ENCODE measurements at regions not wholly inside any gene's neighbourhood (a gene's known extent, or its start where the extent isn't known, plus 50 kb on each side); places are given as distances from the start of the nearest gene placed in this dataset.
"Not testable (repeated sequence)": the region's sequence is repeated elsewhere in the genome, so short reads cannot be mapped to it uniquely, and the experiment has no call there.

DNA sequence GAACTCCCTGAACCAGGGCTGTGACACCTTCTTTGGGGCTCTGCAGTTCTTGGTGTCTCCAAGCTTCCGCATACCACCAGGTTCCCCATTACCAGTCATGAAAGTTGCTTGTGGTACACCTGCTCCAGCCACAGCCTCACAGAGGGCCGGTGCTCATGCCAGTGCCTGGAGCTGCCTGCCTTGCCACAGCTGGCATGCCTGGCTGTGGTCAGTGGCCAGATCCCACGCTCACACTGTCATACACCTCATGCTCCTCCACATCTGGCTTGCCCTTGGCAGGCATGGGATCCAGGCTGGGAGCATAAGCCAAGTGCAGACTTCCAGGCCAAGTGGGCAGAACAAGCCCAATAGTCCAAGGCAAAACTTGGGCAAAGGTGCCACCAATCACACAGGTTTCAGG is 1054.9 kb downstream of the SLITRK5 start:
- no peaks in the 10 kb centered on the region for H3K4me1 ChIP-seq
- no peak for DNase-seq (ENCODE audit: low spot score)
- H3K27ac ChIP-seq = no peak overlapping the region
- TF ChIP-seq, protein P1, sequence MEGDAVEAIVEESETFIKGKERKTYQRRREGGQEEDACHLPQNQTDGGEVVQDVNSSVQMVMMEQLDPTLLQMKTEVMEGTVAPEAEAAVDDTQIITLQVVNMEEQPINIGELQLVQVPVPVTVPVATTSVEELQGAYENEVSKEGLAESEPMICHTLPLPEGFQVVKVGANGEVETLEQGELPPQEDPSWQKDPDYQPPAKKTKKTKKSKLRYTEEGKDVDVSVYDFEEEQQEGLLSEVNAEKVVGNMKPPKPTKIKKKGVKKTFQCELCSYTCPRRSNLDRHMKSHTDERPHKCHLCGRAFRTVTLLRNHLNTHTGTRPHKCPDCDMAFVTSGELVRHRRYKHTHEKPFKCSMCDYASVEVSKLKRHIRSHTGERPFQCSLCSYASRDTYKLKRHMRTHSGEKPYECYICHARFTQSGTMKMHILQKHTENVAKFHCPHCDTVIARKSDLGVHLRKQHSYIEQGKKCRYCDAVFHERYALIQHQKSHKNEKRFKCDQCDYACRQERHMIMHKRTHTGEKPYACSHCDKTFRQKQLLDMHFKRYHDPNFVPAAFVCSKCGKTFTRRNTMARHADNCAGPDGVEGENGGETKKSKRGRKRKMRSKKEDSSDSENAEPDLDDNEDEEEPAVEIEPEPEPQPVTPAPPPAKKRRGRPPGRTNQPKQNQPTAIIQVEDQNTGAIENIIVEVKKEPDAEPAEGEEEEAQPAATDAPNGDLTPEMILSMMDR (IDR thresholded peaks at IDR 0.05) = no peak
- no peaks in the 10 kb centered on the region for H3K9me3 ChIP-seq
- H3K4me3 ChIP-seq = no peak overlapping the region
- H3K27me3 ChIP-seq = no peaks in the 10 kb centered on the region
- H3K36me3 ChIP-seq = no peaks in the 10 kb centered on the region

DNA sequence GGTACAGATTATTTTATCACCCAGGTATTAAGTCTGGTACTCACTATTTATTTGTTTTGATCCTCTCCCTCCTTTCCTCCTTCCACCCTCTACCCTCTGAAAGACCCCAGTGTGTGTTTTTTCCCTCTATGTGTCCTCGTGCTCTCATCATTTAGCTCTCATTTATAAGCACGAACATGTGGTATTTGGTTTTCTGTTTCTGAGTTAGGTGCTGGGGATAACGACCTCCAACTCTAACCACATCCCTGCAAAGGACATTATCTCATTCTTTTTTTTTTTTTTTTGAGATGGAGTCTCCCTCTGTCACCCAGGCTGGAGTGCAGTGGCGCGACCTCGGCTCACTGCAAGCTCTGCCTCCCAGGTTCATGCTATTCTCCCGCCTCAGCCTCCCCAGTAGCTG is 1056.1 kb downstream of the SLITRK5 start:
- H3K4me1 ChIP-seq; H3K27me3 ChIP-seq; H3K4me3 ChIP-seq; H3K36me3 ChIP-seq; H3K9me3 ChIP-seq; DNase-seq (ENCODE audit: low spot score); H3K27ac ChIP-seq: not testable (repeated sequence)

DNA sequence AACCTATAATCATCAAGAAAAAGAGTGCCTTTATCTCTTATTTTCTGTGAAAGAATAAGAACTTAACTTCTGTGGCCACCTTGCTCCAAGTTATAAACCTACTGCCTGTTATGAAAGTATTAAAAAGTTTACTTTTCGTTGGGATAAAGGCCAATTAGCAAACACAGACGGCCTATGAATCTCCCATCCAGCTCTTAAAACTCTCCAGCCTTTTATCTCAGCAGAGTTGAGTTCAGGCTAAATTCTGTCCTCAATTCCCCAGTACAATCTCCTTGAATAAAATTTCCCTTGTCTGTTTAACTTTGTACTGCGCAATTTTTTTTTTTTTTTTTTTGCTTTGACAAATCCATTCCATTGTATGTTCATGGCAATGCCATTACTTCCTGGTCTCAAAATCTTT is 1058.4 kb downstream of the SLITRK5 start:
- Histone ChIP-seq H3K4me3 (no peak overlapping the region), H3K4me1 (no peaks in the 10 kb centered on the region), H3K36me3 (no peaks in the 10 kb centered on the region), H3K27me3 (no peaks in the 10 kb centered on the region), H3K27ac (no peak overlapping the region), H3K9me3 (no peaks in the 10 kb centered on the region)
- DNase-seq (ENCODE audit: low spot score) = no peak
- TF ChIP-seq, protein P1 (IDR thresholded peaks at IDR 0.05) = no peak

DNA sequence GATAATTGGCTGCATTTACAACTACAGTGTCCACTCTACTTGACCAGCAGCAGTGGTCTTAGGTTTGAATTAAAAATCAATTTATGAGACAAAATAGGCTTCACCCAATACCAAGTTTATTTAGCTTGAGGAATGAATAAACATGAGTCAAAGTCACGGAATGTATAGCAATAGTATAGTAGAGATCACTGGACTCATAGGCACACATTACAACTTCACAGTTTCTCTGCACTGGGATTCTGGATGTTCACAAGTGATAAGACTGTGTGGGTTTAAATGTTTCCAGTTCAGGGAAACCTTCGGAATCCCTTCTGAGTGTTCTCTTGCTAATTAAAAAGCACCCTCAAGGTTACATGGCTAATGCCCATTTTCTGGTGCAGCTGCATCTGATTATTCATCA is 1064.9 kb downstream of the SLITRK5 start:
- TF ChIP-seq, protein P1 (IDR thresholded peaks at IDR 0.05) = no peak
- no peak for DNase-seq (ENCODE audit: low spot score)
- Histone ChIP-seq H3K27ac (no peak overlapping the region), H3K9me3 (no peaks in the 10 kb centered on the region), H3K27me3 (no peaks in the 10 kb centered on the region), H3K4me1 (no peaks in the 10 kb centered on the region), H3K36me3 (no peaks in the 10 kb centered on the region), H3K4me3 (no peak overlapping the region)

DNA sequence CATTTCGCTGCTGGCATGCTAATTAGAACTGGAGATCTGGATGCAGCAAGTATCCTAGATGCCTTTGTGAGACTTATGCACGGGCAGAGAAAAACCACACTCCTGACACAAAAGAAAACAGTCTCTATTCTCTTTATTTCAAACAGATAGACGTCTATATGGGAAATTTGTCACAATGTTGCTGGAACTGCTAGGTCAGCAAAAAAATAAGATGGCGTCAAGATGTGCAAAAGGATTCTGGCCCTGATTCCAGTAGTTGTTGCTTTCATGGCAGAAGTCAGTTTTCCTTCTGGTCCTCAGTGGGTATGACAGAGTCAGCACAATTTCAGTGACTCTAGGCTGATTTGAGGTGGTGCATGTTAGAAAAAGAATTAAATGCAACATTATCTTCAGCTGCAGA is 1068.0 kb downstream of the SLITRK5 start:
- TF ChIP-seq, protein P1 (IDR thresholded peaks at IDR 0.05) = no peak

DNA sequence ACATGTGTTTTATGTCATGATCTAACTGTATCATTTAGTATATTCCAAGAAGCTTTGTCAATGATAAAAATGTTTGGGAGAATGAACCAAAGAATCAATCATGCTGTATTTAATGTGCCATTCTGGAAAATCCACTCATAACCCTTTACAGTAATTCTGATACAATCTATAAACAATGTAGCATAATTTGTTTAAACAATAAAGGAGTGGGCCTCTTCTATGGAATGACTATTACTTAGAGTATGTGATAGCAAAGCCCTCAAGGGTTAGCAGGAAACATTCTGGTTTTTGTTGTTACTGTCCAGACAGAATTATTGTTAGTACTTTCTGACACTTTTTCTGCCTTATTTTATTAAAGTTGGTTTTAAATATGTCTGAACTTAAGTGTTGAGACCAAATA is 1073.1 kb downstream of the SLITRK5 start:
- no peak for DNase-seq (ENCODE audit: low spot score)
- H3K9me3 ChIP-seq = no peaks in the 10 kb centered on the region
- H3K4me3 ChIP-seq = no peak overlapping the region
- H3K27ac ChIP-seq = no peak overlapping the region
- TF ChIP-seq, protein P1 (IDR thresholded peaks at IDR 0.05) = no peak
- no peaks in the 10 kb centered on the region for H3K36me3 ChIP-seq
- H3K27me3 ChIP-seq = no peaks in the 10 kb centered on the region
- no peaks in the 10 kb centered on the region for H3K4me1 ChIP-seq

More for the DNA sequence above, 1068.0 kb downstream of the SLITRK5 start:
- no peak for DNase-seq (ENCODE audit: low spot score)
- no peak overlapping the region for H3K4me3 ChIP-seq
- no peaks in the 10 kb centered on the region for H3K4me1 ChIP-seq
- H3K9me3 ChIP-seq = no peaks in the 10 kb centered on the region
- no peaks in the 10 kb centered on the region for H3K36me3 ChIP-seq
- no peak overlapping the region for H3K27ac ChIP-seq
- no peaks in the 10 kb centered on the region for H3K27me3 ChIP-seq

All from right atrium auricular region (tissue), 2 donors.